ENCODE measurements at regions not wholly inside any gene's neighbourhood (a gene's known extent, or its start where the extent isn't known, plus 50 kb on each side); places are given as distances from the start of the nearest gene placed in this dataset.

DNA sequence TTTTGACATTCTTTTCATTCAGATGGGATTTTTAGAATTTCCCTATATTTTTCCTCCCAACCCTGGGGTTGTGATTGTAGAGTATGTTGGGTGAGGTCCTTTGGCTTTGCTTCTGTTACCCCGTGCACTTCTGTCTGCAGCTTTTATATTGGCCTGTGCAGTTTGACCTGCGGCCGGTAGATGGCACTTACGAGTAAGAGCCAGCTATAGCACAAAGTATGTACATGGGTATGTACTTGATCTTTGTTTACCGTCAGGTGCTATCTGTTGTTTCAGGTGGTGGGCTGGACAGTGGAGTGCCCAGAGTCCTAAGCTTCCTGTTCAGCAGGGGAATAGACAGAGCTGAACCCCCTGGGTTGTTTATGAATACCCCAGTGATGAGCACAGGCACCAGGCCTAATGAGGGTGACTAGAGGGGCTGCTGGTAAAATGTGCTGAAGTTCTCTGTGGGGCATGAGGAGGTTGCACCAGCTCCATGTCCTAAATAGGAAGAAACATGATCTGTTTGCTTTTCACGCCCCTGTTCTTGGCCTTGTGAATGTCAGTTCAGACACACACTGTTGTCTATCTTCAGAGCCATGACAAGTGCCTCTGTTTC, 58.9 kb upstream of the THUMPD2 start:
- no peak for TF ChIP-seq POLR2A (IDR thresholded peaks at IDR 0.05)
- TF ChIP-seq, protein P1, sequence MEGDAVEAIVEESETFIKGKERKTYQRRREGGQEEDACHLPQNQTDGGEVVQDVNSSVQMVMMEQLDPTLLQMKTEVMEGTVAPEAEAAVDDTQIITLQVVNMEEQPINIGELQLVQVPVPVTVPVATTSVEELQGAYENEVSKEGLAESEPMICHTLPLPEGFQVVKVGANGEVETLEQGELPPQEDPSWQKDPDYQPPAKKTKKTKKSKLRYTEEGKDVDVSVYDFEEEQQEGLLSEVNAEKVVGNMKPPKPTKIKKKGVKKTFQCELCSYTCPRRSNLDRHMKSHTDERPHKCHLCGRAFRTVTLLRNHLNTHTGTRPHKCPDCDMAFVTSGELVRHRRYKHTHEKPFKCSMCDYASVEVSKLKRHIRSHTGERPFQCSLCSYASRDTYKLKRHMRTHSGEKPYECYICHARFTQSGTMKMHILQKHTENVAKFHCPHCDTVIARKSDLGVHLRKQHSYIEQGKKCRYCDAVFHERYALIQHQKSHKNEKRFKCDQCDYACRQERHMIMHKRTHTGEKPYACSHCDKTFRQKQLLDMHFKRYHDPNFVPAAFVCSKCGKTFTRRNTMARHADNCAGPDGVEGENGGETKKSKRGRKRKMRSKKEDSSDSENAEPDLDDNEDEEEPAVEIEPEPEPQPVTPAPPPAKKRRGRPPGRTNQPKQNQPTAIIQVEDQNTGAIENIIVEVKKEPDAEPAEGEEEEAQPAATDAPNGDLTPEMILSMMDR (IDR thresholded peaks at IDR 0.05) = peak; percentile 37 to 83 (median 64)
